ENCODE measurements at regions not wholly inside any gene's neighbourhood (a gene's known extent, or its start where the extent isn't known, plus 50 kb on each side); places are given as distances from the start of the nearest gene placed in this dataset.
A peak's percentile ranks its signal among the peaks of the same experiment; 100 is the strongest.

- H3K4me1 ChIP-seq, result no peaks in the 10 kb centered on the region
- no peak for DNase-seq
- intact Hi-C loops (cut with DNase I), result no loop called here
- no peaks in the 10 kb centered on the region for H3K36me3 ChIP-seq
- H3K27me3 ChIP-seq, result no peaks in the 10 kb centered on the region
- WGBS, 2 donors, result 70 to 83% methylated on average over 6 to 7 of the region's 7 CpGs
- H3K9me3 ChIP-seq, result peaks cover 0 to 13% (median 0%) of the 10 kb centered on the region in 3 donors
- H3K4me3 ChIP-seq, result no peak overlapping the region
- H3K27ac ChIP-seq, result no peak overlapping the region
- no peak for TF ChIP-seq POLR2A (IDR thresholded peaks at IDR 0.05)
- TF ChIP-seq, protein P1, sequence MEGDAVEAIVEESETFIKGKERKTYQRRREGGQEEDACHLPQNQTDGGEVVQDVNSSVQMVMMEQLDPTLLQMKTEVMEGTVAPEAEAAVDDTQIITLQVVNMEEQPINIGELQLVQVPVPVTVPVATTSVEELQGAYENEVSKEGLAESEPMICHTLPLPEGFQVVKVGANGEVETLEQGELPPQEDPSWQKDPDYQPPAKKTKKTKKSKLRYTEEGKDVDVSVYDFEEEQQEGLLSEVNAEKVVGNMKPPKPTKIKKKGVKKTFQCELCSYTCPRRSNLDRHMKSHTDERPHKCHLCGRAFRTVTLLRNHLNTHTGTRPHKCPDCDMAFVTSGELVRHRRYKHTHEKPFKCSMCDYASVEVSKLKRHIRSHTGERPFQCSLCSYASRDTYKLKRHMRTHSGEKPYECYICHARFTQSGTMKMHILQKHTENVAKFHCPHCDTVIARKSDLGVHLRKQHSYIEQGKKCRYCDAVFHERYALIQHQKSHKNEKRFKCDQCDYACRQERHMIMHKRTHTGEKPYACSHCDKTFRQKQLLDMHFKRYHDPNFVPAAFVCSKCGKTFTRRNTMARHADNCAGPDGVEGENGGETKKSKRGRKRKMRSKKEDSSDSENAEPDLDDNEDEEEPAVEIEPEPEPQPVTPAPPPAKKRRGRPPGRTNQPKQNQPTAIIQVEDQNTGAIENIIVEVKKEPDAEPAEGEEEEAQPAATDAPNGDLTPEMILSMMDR (IDR thresholded peaks at IDR 0.05), result no peak
These were observed 350.4 kb downstream of the EN1 start for GRCh38 chr2:118496870-118497611.

GRCh38 chr2:118496467-118496866, 351.0 kb downstream of the EN1 start:
- WGBS, 2 donors, result 0 to 100% methylated on average over 1 of the region's 5 CpGs
- DNase-seq, result no peak
- Histone ChIP-seq H3K9me3 (peaks cover 0 to 14% (median 0%) of the 10 kb centered on the region in 3 donors), H3K27ac (no peak overlapping the region), H3K27me3 (no peaks in the 10 kb centered on the region), H3K4me1 (no peaks in the 10 kb centered on the region), H3K4me3 (no peak overlapping the region), H3K36me3 (no peaks in the 10 kb centered on the region)
- intact Hi-C loops (cut with DNase I), result no loop called here
- no peak for TF ChIP-seq POLR2A (IDR thresholded peaks at IDR 0.05)
- TF ChIP-seq, protein P1 (IDR thresholded peaks at IDR 0.05), result no peak

DNA sequence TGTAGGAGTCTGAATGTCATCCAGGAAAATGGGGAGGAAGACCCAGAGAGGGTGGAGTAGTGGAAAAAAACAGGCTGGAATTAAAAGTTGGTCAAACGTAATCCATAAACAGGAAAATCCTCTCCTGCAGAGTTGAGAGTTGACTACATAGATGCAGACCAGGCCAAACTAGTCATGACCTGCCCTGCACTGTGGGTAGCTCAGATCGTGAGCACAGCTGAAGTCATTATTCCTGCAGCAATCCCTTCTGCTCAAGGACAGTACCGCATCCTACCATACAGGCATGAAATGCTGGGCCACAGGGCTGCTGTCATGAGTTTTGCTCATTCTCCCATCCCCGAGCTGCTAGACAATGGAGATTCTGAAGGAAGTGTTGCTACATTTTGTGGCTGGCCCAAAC, 352.2 kb downstream of the EN1 start:
- Histone ChIP-seq H3K27ac (no peak overlapping the region), H3K4me3 (no peak overlapping the region), H3K4me1 (no peaks in the 10 kb centered on the region), H3K27me3 (no peaks in the 10 kb centered on the region), H3K36me3 (no peaks in the 10 kb centered on the region), H3K9me3 (peaks cover 0 to 14% (median 0%) of the 10 kb centered on the region in 3 donors)
- intact Hi-C loops (cut with DNase I), result no loop called here
- no peak for DNase-seq
- TF ChIP-seq, protein P1 (IDR thresholded peaks at IDR 0.05), result peak in 1 of 6 experiments; percentile 7
- no peak for TF ChIP-seq POLR2A (IDR thresholded peaks at IDR 0.05)
- 29 to 32% methylated on average over 3 of the region's 4 CpGs for WGBS, 2 donors

- TF ChIP-seq POLR2A (IDR thresholded peaks at IDR 0.05), result no peak
- TF ChIP-seq, protein P1 (IDR thresholded peaks at IDR 0.05), result no peak
- intact Hi-C loops (cut with DNase I), result no loop called here
- Histone ChIP-seq H3K4me1 (no peaks in the 10 kb centered on the region), H3K27me3 (no peaks in the 10 kb centered on the region), H3K4me3 (no peak overlapping the region), H3K36me3 (no peaks in the 10 kb centered on the region), H3K27ac (no peak overlapping the region), H3K9me3 (peaks cover 0 to 14% (median 0%) of the 10 kb centered on the region in 3 donors)
- 67 to 74% methylated on average over 7 of the region's 7 CpGs for WGBS, 2 donors
- no peak for DNase-seq
These were observed 354.2 kb downstream of the EN1 start for GRCh38 chr2:118493213-118493612.

DNA sequence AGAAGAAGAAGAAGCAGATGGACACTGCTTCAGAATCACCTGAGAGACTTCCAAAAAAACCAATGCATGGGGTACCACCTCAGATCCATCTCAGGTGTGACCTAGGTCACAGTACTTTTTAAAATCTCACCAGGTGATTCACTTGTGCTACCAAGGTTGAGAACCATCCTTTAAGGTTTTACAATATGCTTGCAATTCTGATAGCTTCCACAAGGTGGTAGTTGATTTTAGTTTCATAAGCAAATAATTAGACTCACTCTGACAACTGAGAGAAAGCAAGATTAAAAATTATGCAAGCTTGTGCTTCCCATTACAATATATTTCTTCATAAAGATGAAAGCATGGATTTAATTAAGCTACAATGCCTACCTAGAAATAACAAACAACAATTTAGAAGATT, 355.1 kb downstream of the EN1 start:
- H3K36me3 ChIP-seq, result no peaks in the 10 kb centered on the region
- intact Hi-C loops (cut with DNase I), result no loop called here
- no peak overlapping the region for H3K4me3 ChIP-seq
- no peaks in the 10 kb centered on the region for H3K4me1 ChIP-seq
- peaks cover 0 to 14% (median 0%) of the 10 kb centered on the region in 3 donors for H3K9me3 ChIP-seq
- no peak for TF ChIP-seq POLR2A (IDR thresholded peaks at IDR 0.05)
- TF ChIP-seq, protein P1 (IDR thresholded peaks at IDR 0.05), result peak in 2 of 6 experiments; percentile 12 to 59
- H3K27me3 ChIP-seq, result no peaks in the 10 kb centered on the region
- DNase-seq, result no peak
- no peak overlapping the region for H3K27ac ChIP-seq

Measured in esophagus squamous epithelium (tissue), 5 donors.